Breast epithelium (tissue), 4 donors: ENCODE measurements at regions not wholly inside any gene's neighbourhood (a gene's known extent, or its start where the extent isn't known, plus 50 kb on each side); places are given as distances from the start of the nearest gene placed in this dataset.

Experiments used
- DNase-seq, 2 donors: peaks; one replicate each; pipeline ENCODE4 v3.0.0-alpha.2; 2019; ENCODE audit warnings: low spot score in 2 of 2
- H3K27ac ChIP-seq, 2 donors: fragments of 200-600 bp; sonication (generic) in 1 of 2; one replicate each; pipeline ENCODE4 v1.5.1; 2016 to 2019; ENCODE audit warnings: mild to moderate bottlenecking in 1 of 2
- H3K27me3 ChIP-seq, 2 donors: fragments of 200-600 bp; sonication (generic) in 1 of 2; one replicate each; pipeline versions ENCODE4 v1.5.1 to v1.6.0; 2017 to 2019; ENCODE audit warnings: control low read depth in 1 of 2, mild to moderate bottlenecking in 1 of 2
- H3K36me3 ChIP-seq: fragments of 200-600 bp; one replicate; pipeline ENCODE4 v1.5.1; 2019
- H3K4me1 ChIP-seq, 2 donors: fragments of 200-600 bp; sonication (generic); one replicate each; pipeline ENCODE4 v1.5.1; 2016 to 2019; ENCODE audit warnings: control low read depth in 1 of 2
- H3K4me3 ChIP-seq, 3 donors: fragments of 200-600 bp; sonication (generic); 1 replicate in 2 of 3; 2 replicates in 1 of 3; pipeline ENCODE4 v1.5.1; 2016 to 2019; ENCODE audit warnings: mild to moderate bottlenecking in 3 of 3, moderate library complexity in 2 of 3
- H3K9me3 ChIP-seq, 2 donors: fragments of 200-600 bp; sonication (generic) in 1 of 2; one replicate each; pipeline ENCODE4 v1.5.1; 2016 to 2019; ENCODE audit warnings: control low read depth in 1 of 2
- CTCF ChIP-seq, 3 donors: fragments of 450-650 bp; IDR thresholded peaks; one replicate each; pipeline ENCODE4 v1.5.1; 2016 to 2017; ENCODE audit warnings: antibody characterized with exemption in 3 of 3, mild to moderate bottlenecking in 3 of 3, moderate library complexity in 3 of 3
- POLR2A ChIP-seq: fragments of 450-650 bp; IDR thresholded peaks from one replicate; pipeline ENCODE4 v1.6.1; 2016; ENCODE audit warnings: antibody characterized with exemption, mild to moderate bottlenecking, moderate library complexity
- POLR2AphosphoS5 ChIP-seq, 3 donors: sonication (generic); formaldehyde crosslinking; IDR thresholded peaks; one replicate each; pipeline ENCODE4 v1.6.1; 2017; ENCODE audit warnings: antibody characterized with exemption in 3 of 3
- intact Hi-C: fragments of 100-400 bp; cut with DNase I; formaldehyde crosslinking; loops from one replicate; pipeline ENCODE4 v1.15.1; 2023; ENCODE audit warnings: low total_unique reads

DNA sequence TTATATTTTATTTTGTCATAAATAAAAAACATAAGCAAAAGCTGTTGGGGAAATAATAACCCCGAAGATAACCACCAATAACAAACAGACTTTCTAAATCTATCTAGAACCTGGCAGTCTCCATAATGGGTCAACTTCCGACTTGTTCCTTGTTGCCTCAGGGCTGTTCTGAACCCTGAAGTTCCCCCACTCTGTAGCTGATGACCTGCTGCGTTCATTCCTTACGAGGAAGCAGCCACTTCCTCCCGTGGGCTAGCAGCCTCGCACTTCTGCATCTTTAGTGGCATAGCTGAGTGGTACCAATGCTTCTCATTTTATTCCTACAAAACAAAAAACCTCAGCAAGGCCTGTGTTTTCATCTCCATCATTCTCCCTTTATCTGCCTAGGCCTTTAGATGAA lies 103.0 kb downstream of the PLEKHG1 start:
- no peak overlapping the region for H3K4me3 ChIP-seq
- H3K36me3 ChIP-seq = no peaks in the 10 kb centered on the region
- no peak overlapping the region for H3K27ac ChIP-seq
- H3K9me3 ChIP-seq = no peaks in the 10 kb centered on the region
- no peaks in the 10 kb centered on the region for H3K4me1 ChIP-seq
- no peak for DNase-seq
- intact Hi-C loops = no loop called here
- TF ChIP-seq POLR2AphosphoS5 (IDR thresholded peaks at IDR 0.05) (no peak), CTCF (IDR thresholded peaks at IDR 0.05) (no peak), POLR2A (no peak)
- H3K27me3 ChIP-seq = no peaks in the 10 kb centered on the region

- Histone ChIP-seq H3K4me3 (no peak overlapping the region), H3K9me3 (no peaks in the 10 kb centered on the region), H3K27ac (no peak overlapping the region), H3K36me3 (no peaks in the 10 kb centered on the region), H3K27me3 (no peaks in the 10 kb centered on the region), H3K4me1 (no peaks in the 10 kb centered on the region)
- intact Hi-C loops = no loop called here
- TF ChIP-seq POLR2AphosphoS5 (IDR thresholded peaks at IDR 0.05) = no peak
- no peak for TF ChIP-seq CTCF (IDR thresholded peaks at IDR 0.05)
- TF ChIP-seq POLR2A = no peak
- DNase-seq = no peak
Measured at GRCh38 chr6:150704447-150705192, 104.9 kb downstream of the PLEKHG1 start.

DNA sequence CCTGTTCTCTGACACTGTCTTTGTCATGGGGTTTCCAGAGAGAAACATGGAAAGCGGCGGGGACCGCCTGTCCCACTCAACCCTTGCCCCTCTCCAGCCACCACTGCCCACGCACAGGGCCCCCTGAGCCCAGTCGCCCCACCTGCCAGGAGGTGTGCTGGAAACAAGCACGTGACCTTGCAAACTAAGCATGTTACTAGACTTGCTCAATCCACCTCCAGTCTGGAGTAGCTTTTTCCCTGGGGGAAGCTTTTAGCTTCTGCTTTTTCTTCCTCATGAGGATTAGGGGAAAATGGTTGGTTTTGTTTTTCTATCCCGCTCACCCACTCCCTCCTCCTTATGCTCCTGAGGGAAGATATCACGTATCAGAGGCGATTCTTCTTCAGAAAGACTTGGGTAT lies 105.7 kb downstream of the PLEKHG1 start:
- intact Hi-C loops = no loop called here
- Histone ChIP-seq H3K27ac (no peak overlapping the region), H3K27me3 (no peaks in the 10 kb centered on the region), H3K36me3 (no peaks in the 10 kb centered on the region), H3K9me3 (no peaks in the 10 kb centered on the region), H3K4me1 (no peaks in the 10 kb centered on the region), H3K4me3 (no peak overlapping the region)
- no peak for DNase-seq
- TF ChIP-seq POLR2A = no peak
- no peak for TF ChIP-seq POLR2AphosphoS5 (IDR thresholded peaks at IDR 0.05)
- no peak for TF ChIP-seq CTCF (IDR thresholded peaks at IDR 0.05)

DNA sequence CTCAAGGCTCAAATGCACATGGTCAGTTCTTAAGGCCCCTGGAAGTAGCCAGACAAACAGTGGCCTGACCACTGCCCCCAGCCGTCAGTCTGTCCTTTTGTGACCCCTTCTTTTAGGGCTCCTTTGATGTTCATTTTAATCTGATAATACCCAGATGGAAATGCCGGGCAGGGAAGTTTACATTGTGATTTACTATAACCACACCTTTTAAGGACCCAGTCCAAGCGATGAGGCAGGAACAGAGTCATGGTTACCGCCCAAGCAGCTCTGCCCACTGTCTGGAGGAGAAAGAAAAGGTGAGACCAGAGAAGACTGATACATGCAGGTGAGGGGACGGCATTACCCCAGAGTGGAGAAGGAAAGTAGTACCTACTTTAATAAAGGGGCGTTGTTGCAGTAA lies 110.6 kb downstream of the PLEKHG1 start:
- Histone ChIP-seq H3K36me3 (no peaks in the 10 kb centered on the region), H3K27me3 (no peaks in the 10 kb centered on the region), H3K27ac (no peak overlapping the region), H3K4me3 (no peak overlapping the region), H3K4me1 (no peaks in the 10 kb centered on the region), H3K9me3 (no peaks in the 10 kb centered on the region)
- intact Hi-C loops = no loop called here
- TF ChIP-seq POLR2AphosphoS5 (IDR thresholded peaks at IDR 0.05) (no peak), CTCF (IDR thresholded peaks at IDR 0.05) (no peak), POLR2A (no peak)
- DNase-seq = no peak

- no peaks in the 10 kb centered on the region for H3K9me3 ChIP-seq
- H3K4me3 ChIP-seq = no peak overlapping the region
- H3K36me3 ChIP-seq = no peaks in the 10 kb centered on the region
- no peaks in the 10 kb centered on the region for H3K4me1 ChIP-seq
- no peak for TF ChIP-seq POLR2A
- TF ChIP-seq CTCF (IDR thresholded peaks at IDR 0.05) = no peak
- no peak for TF ChIP-seq POLR2AphosphoS5 (IDR thresholded peaks at IDR 0.05)
- intact Hi-C loops = no loop called here
- no peak overlapping the region for H3K27ac ChIP-seq
- H3K27me3 ChIP-seq = no peaks in the 10 kb centered on the region
- DNase-seq = no peak
Measured at GRCh38 chr6:150711061-150711460, 111.4 kb downstream of the PLEKHG1 start.
